IMR-90 (cell line): ENCODE measurements at regions not wholly inside any gene's neighbourhood (a gene's known extent, or its start where the extent isn't known, plus 50 kb on each side); places are given as distances from the start of the nearest gene placed in this dataset.
A peak's percentile ranks its signal among the peaks of the same experiment; 100 is the strongest.

ENCODE experiments used
- ATAC-seq: fragments of 200-7000 bp; cut with Tn5 transposase; 2 replicates; pipeline ENCODE4 v1.9.1; 2020; ENCODE audit warnings: low read depth, mild to moderate bottlenecking, moderate library complexity
- BruUV-seq: library from RNA; stranded (reverse); fragments of 400-500 nt; replicated peaks from 2 replicates; lab custom pipeline; 2021; lab: Mats Ljungman, UMichigan
- CTCF ChIA-PET: fragments of 300-600 bp; formaldehyde crosslinking; extraction: SDS; loops from one replicate; lab custom pipeline; 2021; ENCODE audit warnings: antibody characterized with exemption; lab: Yijun Ruan, JAX
- POLR2A ChIA-PET: fragments of 300-600 bp; sonication (Branson Sonifier 250); formaldehyde crosslinking; loops from one replicate; lab custom pipeline; 2022; ENCODE audit warnings: antibody characterized with exemption; ENCODE audit not compliant: unreplicated experiment; lab: Charles Lee
- DNase-seq: peaks from one replicate; pipeline ENCODE4 v3.0.0; 2013
- H2AFZ ChIP-seq: replicated peaks from 2 replicates; pipeline ENCODE3; 2013; ENCODE audit warnings: low read length, mild to moderate bottlenecking; ENCODE audit not compliant: poor library complexity
- H2AK5ac ChIP-seq: 2 replicates; pipeline ENCODE4 v1.6.1; 2013; ENCODE audit warnings: low read depth, low read length, inconsistent platforms
- H2AK9ac ChIP-seq: replicated peaks from 2 replicates; pipeline ENCODE3; 2013; ENCODE audit warnings: mild to moderate bottlenecking, low read depth, low read length, moderate library complexity; ENCODE audit not compliant: poor library complexity
- H2BK120ac ChIP-seq: 2 replicates; pipeline ENCODE4 v1.6.1; 2013; ENCODE audit warnings: low read depth, low read length, inconsistent platforms
- H2BK15ac ChIP-seq: 3 replicates; pipeline ENCODE4 v1.6.1; 2013; ENCODE audit warnings: low read depth, low read length, inconsistent platforms
- H2BK20ac ChIP-seq: 2 replicates; pipeline ENCODE4 v1.6.1; 2013; ENCODE audit warnings: low read depth, mild to moderate bottlenecking, inconsistent platforms, low read length, moderate library complexity
- H2BK5ac ChIP-seq: 2 replicates; pipeline ENCODE4 v1.6.1; 2013; ENCODE audit warnings: mild to moderate bottlenecking, low read depth, low read length, inconsistent platforms; ENCODE audit not compliant: poor library complexity, severe bottlenecking
- H3K14ac ChIP-seq: replicated peaks from 2 replicates; pipeline ENCODE4 v1.6.1; 2013; ENCODE audit warnings: low read depth, low read length, inconsistent platforms
- H3K18ac ChIP-seq: 2 replicates; pipeline ENCODE4 v1.6.1; 2013; ENCODE audit warnings: low read depth, low read length, control low read depth
- H3K23ac ChIP-seq: 2 replicates; pipeline ENCODE4 v1.6.1; 2013; ENCODE audit warnings: low read depth, low read length, inconsistent platforms
- H3K27ac ChIP-seq: 2 replicates; pipeline ENCODE4 v1.5.1; 2013; ENCODE audit warnings: mild to moderate bottlenecking, control low read depth, low read length; ENCODE audit not compliant: insufficient read depth
- H3K27me3 ChIP-seq: 2 replicates; pipeline ENCODE4 v1.6.1; 2013; ENCODE audit warnings: low read length; ENCODE audit not compliant: control insufficient read depth, insufficient read depth
- H3K36me3 ChIP-seq: 2 replicates; pipeline ENCODE4 v1.6.1; 2013; ENCODE audit warnings: low read length, mixed read lengths; ENCODE audit not compliant: control insufficient read depth, insufficient read depth
- H3K4ac ChIP-seq: 2 replicates; pipeline ENCODE4 v1.6.1; 2013; ENCODE audit warnings: low read depth, low read length, inconsistent platforms
- H3K4me1 ChIP-seq: 2 replicates; pipeline ENCODE4 v1.6.1; 2013; ENCODE audit warnings: low read length, mixed read lengths; ENCODE audit not compliant: control insufficient read depth, insufficient read depth
- H3K4me2 ChIP-seq: 2 replicates; pipeline ENCODE4 v1.6.1; 2013; ENCODE audit warnings: low read depth, mild to moderate bottlenecking, control low read depth, low read length, moderate library complexity
- H3K4me3 ChIP-seq: 2 replicates; pipeline ENCODE4 v1.5.1; 2013; ENCODE audit warnings: low read depth, mild to moderate bottlenecking, control low read depth, low read length, moderate library complexity; ENCODE audit not compliant: insufficient read depth
- H3K56ac ChIP-seq: 2 replicates; pipeline ENCODE4 v1.6.1; 2013; ENCODE audit warnings: low read length, inconsistent platforms; ENCODE audit not compliant: insufficient read depth; ENCODE audit errors: extremely low read depth
- H3K79me1 ChIP-seq, 2 experiments: 2 replicates each; pipeline ENCODE4 v1.6.1; 2013; ENCODE audit warnings: low read length in 2 of 2, inconsistent platforms in 1 of 2, low read depth in 1 of 2
- H3K9ac ChIP-seq: 2 replicates; pipeline ENCODE4 v1.6.1; 2013; ENCODE audit warnings: low read depth, low read length, control low read depth
- H3K9me1 ChIP-seq: 2 replicates; pipeline ENCODE4 v1.6.1; 2013; ENCODE audit warnings: low read length, inconsistent platforms; ENCODE audit not compliant: insufficient read depth
- H3K9me3 ChIP-seq: 2 replicates; pipeline ENCODE4 v1.6.1; 2013; ENCODE audit warnings: low read length; ENCODE audit not compliant: control insufficient read depth, insufficient read depth
- H4K20me1 ChIP-seq: 2 replicates; pipeline ENCODE4 v1.6.1; 2013; ENCODE audit warnings: low read length, inconsistent platforms; ENCODE audit not compliant: insufficient read depth
- H4K5ac ChIP-seq: 2 replicates; pipeline ENCODE4 v1.6.1; 2013; ENCODE audit warnings: mild to moderate bottlenecking, low read depth, low read length, control low read depth
- H4K8ac ChIP-seq, 2 experiments: 2 replicates each; pipeline ENCODE4 v1.6.1; 2013; ENCODE audit warnings: low read depth in 2 of 2, low read length in 2 of 2, control low read depth in 1 of 2, inconsistent platforms in 1 of 2
- H4K91ac ChIP-seq: 2 replicates; pipeline ENCODE4 v1.6.1; 2013; ENCODE audit warnings: low read depth, low read length, inconsistent platforms; ENCODE audit not compliant: insufficient read depth
- CEBPB ChIP-seq: IDR thresholded peaks from 2 replicates; pipeline ENCODE4 v1.6.1; 2012; ENCODE audit warnings: low read depth, low read length, improper control_type of control experiment
- POLR2A ChIP-seq: IDR thresholded peaks from 2 replicates; pipeline ENCODE4 v1.6.1; 2012; ENCODE audit warnings: mild to moderate bottlenecking, low read depth, low read length
- RFX5 ChIP-seq: IDR thresholded peaks from 2 replicates; pipeline ENCODE4 v1.8.0; 2012; ENCODE audit warnings: low read depth, mild to moderate bottlenecking, low read length, moderate library complexity
- WGBS, 2 experiments: methylation state at CpG; one replicate each; pipeline versions ENCODE4 v1.1.5 to v1.1.7; 2013; ENCODE audit warnings: missing lambda C conversion rate in 2 of 2; ENCODE audit not compliant: insufficient read length in 1 of 2; ENCODE audit errors: extremely low coverage in 2 of 2; 5-methylcytosine and 5-hydroxymethylcytosine counted together
- dilution Hi-C: fragments of 300-500 bp; cut with HindIII; formaldehyde crosslinking; loops from one replicate; pipeline ENCODE4 v1.14.3; 2018; ENCODE audit warnings: low sequenced_read_pairs; ENCODE audit not compliant: unreplicated experiment
- in situ Hi-C: fragments of 300-500 bp; cut with MboI; formaldehyde crosslinking; loops from 3 replicates; pipeline ENCODE4 v1.14.3; 2019; ENCODE audit warnings: low sequenced_read_pairs, inconsistent platforms, mixed read lengths
- intact Hi-C: fragments of 100-400 bp; cut with micrococcal nuclease; formaldehyde crosslinking; loops from 2 replicates; pipeline ENCODE4 v1.10.0; 2022

- Histone ChIP-seq H2AK9ac (peak overlapping the region; percentile 45), H2BK120ac (peak overlapping the region; percentile 87), H3K18ac (peak overlapping the region; percentile 48), H2AFZ (peak overlapping the region; percentile 43), H2BK5ac (peak overlapping the region; percentile 54), H3K14ac (peak overlapping the region; percentile 88), H3K27ac (no peak overlapping the region), H3K4me2 (peak overlapping the region; percentile 16; the same call in 1 of the 2 replicates), H3K27me3 (no peaks in the 10 kb centered on the region), H4K20me1 (no peaks in the 10 kb centered on the region), H4K8ac (peak overlapping the region in 1 of 2 experiments; percentile 73; a peak in 1 of 4 replicates), H3K79me1 (no peaks in the 10 kb centered on the region), H4K91ac (peak overlapping the region; percentile 65), H3K56ac (no peak overlapping the region; the same call in 1 of the 2 replicates), H2AK5ac (peak overlapping the region; percentile 88; the same call in 1 of the 2 replicates), H3K36me3 (no peaks in the 10 kb centered on the region), H3K9me1 (peaks cover 4% of the 10 kb centered on the region), H2BK15ac (peak overlapping the region; percentile 49; the same call in 2 of the 3 replicates), H3K9me3 (no peaks in the 10 kb centered on the region), H3K4ac (peak overlapping the region; percentile 71), H4K5ac (peak overlapping the region; percentile 22; the same call in 1 of the 2 replicates), H3K23ac (peak overlapping the region; percentile 60; the same call in 1 of the 2 replicates), H3K4me1 (peaks cover 12% of the 10 kb centered on the region), H3K4me3 (no peak overlapping the region), H3K9ac (no peak overlapping the region), H2BK20ac (peak overlapping the region; percentile 60)
- ATAC-seq (peak; percentile 43), DNase-seq (peak; percentile 21)
- POLR2A ChIA-PET = no interaction called here
- CTCF ChIA-PET = interaction anchor here (0.7 kb wide), 1 partner anchor 1632 kb away, joined by 3 read pairs; no protein-coding TSS in a partner anchor
- BruUV-seq = no TSS peak
- in situ Hi-C loops (no loop called here), dilution Hi-C loops (no loop called here), intact Hi-C loops (no loop called here)
- TF ChIP-seq POLR2A = no peak
- no peak for TF ChIP-seq RFX5
- TF ChIP-seq CEBPB = no peak
- WGBS, 2 experiments = no CpG with 5 or more reads among the region's 7 CpGs
Observed at GRCh38 chr4:53651156-53651735, 60.0 kb upstream of the LNX1 start.
